T-helper 1 cell treated with Interleukin-12 subunit alpha and Interleukin-12 subunit beta and Interleukin-4 antibody, amounts not matched to agents 30 μg/mL and 1 μg/mL, for 36 hours (primary cell): ENCODE measurements at regions not wholly inside any gene's neighbourhood (a gene's known extent, or its start where the extent isn't known, plus 50 kb on each side); places are given as distances from the start of the nearest gene placed in this dataset.
"Not testable (repeated sequence)": the region's sequence is repeated elsewhere in the genome, so short reads cannot be mapped to it uniquely, and the experiment has no call there.

Experiments
- H3K27ac Mint-ChIP-seq: one replicate; pipeline ENCODE4 v1.8.0; 2021; ENCODE audit warnings: mild to moderate bottlenecking, mixed read lengths
- H3K27me3 Mint-ChIP-seq: one replicate; pipeline ENCODE4 v1.8.0; 2021; ENCODE audit warnings: low read depth, mixed read lengths
- H3K36me3 Mint-ChIP-seq: one replicate; pipeline ENCODE4 v1.8.0; 2021; ENCODE audit warnings: low read depth, mixed read lengths
- H3K4me1 Mint-ChIP-seq: one replicate; pipeline ENCODE4 v1.8.0; 2021; ENCODE audit warnings: low read depth, mixed read lengths
- H3K4me3 Mint-ChIP-seq: one replicate; pipeline ENCODE4 v1.8.0; 2021; ENCODE audit warnings: mild to moderate bottlenecking, moderate library complexity, mixed read lengths
- H3K9me3 Mint-ChIP-seq: one replicate; pipeline ENCODE4 v1.8.0; 2021; ENCODE audit warnings: mixed read lengths

GRCh38 chr6:14296698-14297097 is 179.1 kb downstream of the CD83 start:
- not testable (repeated sequence) for H3K9me3 Mint-ChIP-seq, H3K27me3 Mint-ChIP-seq, H3K27ac Mint-ChIP-seq, H3K36me3 Mint-ChIP-seq, H3K4me1 Mint-ChIP-seq, H3K4me3 Mint-ChIP-seq

GRCh38 chr6:14297118-14297517 is 179.5 kb downstream of the CD83 start:
- not testable (repeated sequence) for H3K27me3 Mint-ChIP-seq, H3K4me3 Mint-ChIP-seq, H3K9me3 Mint-ChIP-seq, H3K4me1 Mint-ChIP-seq, H3K27ac Mint-ChIP-seq, H3K36me3 Mint-ChIP-seq

DNA sequence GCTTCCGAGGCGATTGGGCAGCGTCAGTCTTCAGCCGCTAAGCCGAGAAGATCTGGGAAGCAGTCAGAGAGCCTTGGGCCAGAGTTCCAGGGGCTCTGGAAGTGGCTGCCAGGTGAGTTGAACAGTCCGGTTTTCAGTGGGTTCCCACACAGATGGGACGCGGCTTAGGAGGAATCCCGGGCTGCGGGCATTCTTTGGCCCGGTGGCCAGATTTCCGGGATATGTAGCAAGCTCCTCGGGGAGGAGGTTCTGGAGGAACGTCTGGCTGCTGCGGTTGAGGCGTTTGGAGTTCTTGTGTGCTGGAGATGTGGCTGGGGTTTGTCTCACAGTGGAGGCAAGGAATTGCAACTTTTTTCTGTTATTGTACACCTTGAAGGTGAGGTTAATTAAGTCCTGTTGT is 182.6 kb downstream of the CD83 start:
- not testable (repeated sequence) for H3K4me1 Mint-ChIP-seq, H3K36me3 Mint-ChIP-seq, H3K4me3 Mint-ChIP-seq, H3K27me3 Mint-ChIP-seq, H3K9me3 Mint-ChIP-seq, H3K27ac Mint-ChIP-seq

- not testable (repeated sequence) for H3K9me3 Mint-ChIP-seq, H3K36me3 Mint-ChIP-seq, H3K27me3 Mint-ChIP-seq, H3K4me3 Mint-ChIP-seq, H3K27ac Mint-ChIP-seq, H3K4me1 Mint-ChIP-seq
These were observed 183.1 kb downstream of the CD83 start for GRCh38 chr6:14300721-14301120.

DNA sequence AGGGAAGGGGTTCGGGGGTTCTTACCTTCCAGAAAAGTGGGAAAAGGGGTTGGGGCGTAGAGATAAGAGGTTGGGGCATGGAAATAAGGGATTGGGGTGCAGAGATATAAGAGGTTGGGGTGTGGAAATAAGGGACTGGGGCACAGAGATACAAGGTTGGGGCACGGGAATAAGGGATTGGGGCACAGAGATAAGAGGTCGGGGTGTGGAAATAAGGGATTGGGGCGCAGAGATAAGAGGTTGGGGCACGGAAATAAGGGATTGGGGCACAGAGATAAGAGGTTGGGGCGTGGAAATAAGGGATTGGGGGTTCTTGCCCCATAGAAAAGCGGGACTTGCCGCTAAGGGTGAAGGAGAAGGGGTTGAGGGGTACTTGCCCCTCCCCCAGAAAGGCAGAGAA is 183.9 kb downstream of the CD83 start:
- H3K4me3 Mint-ChIP-seq, H3K9me3 Mint-ChIP-seq, H3K4me1 Mint-ChIP-seq, H3K27me3 Mint-ChIP-seq, H3K36me3 Mint-ChIP-seq, H3K27ac Mint-ChIP-seq: not testable (repeated sequence)

DNA sequence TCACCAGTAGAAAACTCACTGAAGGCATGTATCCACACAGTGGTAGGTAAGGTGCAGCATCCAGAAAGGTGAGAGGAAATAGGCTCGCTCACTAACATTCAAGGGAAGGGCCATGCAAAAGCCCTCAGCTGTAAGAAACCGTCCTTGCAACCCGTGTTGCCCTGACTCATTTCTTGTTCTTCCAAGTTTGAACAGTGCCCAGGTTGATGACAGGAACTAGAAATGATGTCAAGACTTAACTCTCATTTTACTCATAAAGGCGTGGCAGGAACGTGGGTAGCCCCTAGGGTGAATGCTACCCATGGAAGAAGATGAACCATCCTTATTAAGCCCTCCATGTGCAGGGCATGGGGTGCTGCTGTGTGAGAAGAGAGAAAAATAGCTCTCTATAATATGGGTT is 187.6 kb downstream of the CD83 start:
- H3K36me3 Mint-ChIP-seq: no peaks in the 10 kb centered on the region
- H3K9me3 Mint-ChIP-seq: no peaks in the 10 kb centered on the region
- H3K4me3 Mint-ChIP-seq: no peak overlapping the region
- peaks cover 4% of the 10 kb centered on the region for H3K27me3 Mint-ChIP-seq
- no peaks in the 10 kb centered on the region for H3K4me1 Mint-ChIP-seq
- H3K27ac Mint-ChIP-seq: no peak overlapping the region

GRCh38 chr6:14305624-14306023 is 188.1 kb downstream of the CD83 start:
- Mint-ChIP-seq H3K27me3 (peaks cover 4% of the 10 kb centered on the region), H3K36me3 (no peaks in the 10 kb centered on the region), H3K9me3 (no peaks in the 10 kb centered on the region), H3K4me3 (no peak overlapping the region), H3K4me1 (no peaks in the 10 kb centered on the region), H3K27ac (no peak overlapping the region)

GRCh38 chr6:14306151-14306906 is 188.8 kb downstream of the CD83 start:
- no peaks in the 10 kb centered on the region for H3K36me3 Mint-ChIP-seq
- peaks cover 8% of the 10 kb centered on the region for H3K27me3 Mint-ChIP-seq
- H3K9me3 Mint-ChIP-seq: no peaks in the 10 kb centered on the region
- H3K27ac Mint-ChIP-seq: no peak overlapping the region
- H3K4me3 Mint-ChIP-seq: no peak overlapping the region
- H3K4me1 Mint-ChIP-seq: no peaks in the 10 kb centered on the region

GRCh38 chr6:14309516-14309915 is 191.9 kb downstream of the CD83 start:
- Mint-ChIP-seq H3K9me3 (no peaks in the 10 kb centered on the region), H3K36me3 (no peaks in the 10 kb centered on the region), H3K27me3 (peaks cover 8% of the 10 kb centered on the region), H3K4me3 (no peak overlapping the region), H3K27ac (no peak overlapping the region), H3K4me1 (no peaks in the 10 kb centered on the region)

DNA sequence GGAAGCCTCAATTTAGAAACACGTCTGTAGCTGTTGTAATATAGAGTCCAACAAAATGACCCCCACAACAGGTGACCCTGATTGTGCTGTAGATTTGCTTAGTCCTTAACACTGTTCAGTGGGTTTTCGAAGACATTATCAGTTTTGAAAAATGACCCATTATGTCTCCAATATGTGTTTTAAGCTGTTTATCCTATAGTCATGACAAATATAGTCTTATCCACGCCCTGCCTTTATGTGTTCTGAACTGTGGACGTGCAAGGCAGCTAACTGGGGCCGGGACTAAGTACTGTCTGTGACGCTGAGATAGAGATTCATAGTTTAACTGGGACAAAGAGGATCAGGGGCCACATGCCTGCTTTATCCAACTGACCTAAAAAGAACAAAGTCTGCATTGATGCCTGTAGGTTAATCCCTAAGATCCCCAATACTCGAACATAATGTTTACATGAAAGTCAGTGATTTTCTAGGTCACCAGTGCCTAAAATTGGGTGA is 192.4 kb downstream of the CD83 start:
- no peaks in the 10 kb centered on the region for H3K36me3 Mint-ChIP-seq
- peaks cover 8% of the 10 kb centered on the region for H3K27me3 Mint-ChIP-seq
- no peak overlapping the region for H3K4me3 Mint-ChIP-seq
- H3K27ac Mint-ChIP-seq: no peak overlapping the region
- H3K4me1 Mint-ChIP-seq: peaks cover 3% of the 10 kb centered on the region
- H3K9me3 Mint-ChIP-seq: no peaks in the 10 kb centered on the region

DNA sequence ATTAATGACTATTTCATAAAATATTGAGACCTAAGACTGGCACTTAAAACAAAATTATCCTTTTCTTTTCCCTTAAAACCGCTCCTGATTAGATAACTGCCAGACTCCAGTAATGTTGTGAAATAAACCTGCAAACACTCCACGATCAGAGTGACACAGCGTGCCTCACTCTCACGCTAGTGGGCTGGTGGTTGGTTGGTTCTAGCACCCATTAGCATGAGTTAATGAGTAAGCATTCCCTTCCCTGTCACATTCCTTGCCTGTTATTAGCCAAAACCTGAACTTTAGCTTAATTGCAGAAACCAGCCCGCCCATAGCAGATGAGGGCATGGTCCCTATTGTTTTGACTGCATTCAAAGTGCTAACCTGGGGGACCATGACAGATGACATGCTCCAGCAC is 193.4 kb downstream of the CD83 start:
- peaks cover 8% of the 10 kb centered on the region for H3K27me3 Mint-ChIP-seq
- no peak overlapping the region for H3K4me3 Mint-ChIP-seq
- peaks cover 4% of the 10 kb centered on the region for H3K4me1 Mint-ChIP-seq
- no peak overlapping the region for H3K27ac Mint-ChIP-seq
- H3K36me3 Mint-ChIP-seq: no peaks in the 10 kb centered on the region
- no peaks in the 10 kb centered on the region for H3K9me3 Mint-ChIP-seq

- no peak overlapping the region for H3K4me3 Mint-ChIP-seq
- no peak overlapping the region for H3K27ac Mint-ChIP-seq
- H3K4me1 Mint-ChIP-seq: peaks cover 9% of the 10 kb centered on the region
- no peaks in the 10 kb centered on the region for H3K36me3 Mint-ChIP-seq
- H3K27me3 Mint-ChIP-seq: peaks cover 8% of the 10 kb centered on the region
- H3K9me3 Mint-ChIP-seq: no peaks in the 10 kb centered on the region
These were observed 195.0 kb downstream of the CD83 start for GRCh38 chr6:14312587-14312986.

DNA sequence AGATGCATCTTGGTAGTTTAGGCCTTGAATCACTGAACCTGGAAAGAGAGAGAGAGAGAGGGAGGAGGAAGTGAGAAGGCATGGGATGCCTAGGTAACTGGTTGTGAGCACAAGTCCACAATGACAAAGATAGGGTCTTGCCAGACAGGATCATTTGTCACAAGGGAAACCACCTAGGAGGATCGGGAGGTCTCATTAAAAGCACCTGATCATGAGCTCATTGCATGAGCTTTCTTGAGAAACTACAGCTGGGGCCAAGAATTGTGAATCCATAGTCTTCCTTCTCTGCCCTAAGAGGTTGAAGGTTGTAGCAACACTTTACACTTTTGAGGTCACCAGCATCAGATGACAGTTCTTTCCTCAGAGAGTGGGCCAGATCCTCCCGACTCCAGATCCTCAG is 195.7 kb downstream of the CD83 start:
- Mint-ChIP-seq H3K27me3 (peaks cover 8% of the 10 kb centered on the region), H3K4me3 (no peak overlapping the region), H3K36me3 (no peaks in the 10 kb centered on the region), H3K4me1 (peaks cover 9% of the 10 kb centered on the region), H3K27ac (no peak overlapping the region), H3K9me3 (no peaks in the 10 kb centered on the region)

GRCh38 chr6:14315353-14315752 is 197.8 kb downstream of the CD83 start:
- H3K4me3 Mint-ChIP-seq: no peak overlapping the region
- no peaks in the 10 kb centered on the region for H3K9me3 Mint-ChIP-seq
- H3K4me1 Mint-ChIP-seq: peaks cover 9% of the 10 kb centered on the region
- peaks cover 11% of the 10 kb centered on the region for H3K27me3 Mint-ChIP-seq
- H3K27ac Mint-ChIP-seq: no peak overlapping the region
- H3K36me3 Mint-ChIP-seq: no peaks in the 10 kb centered on the region

GRCh38 chr6:14316651-14317386 is 199.2 kb downstream of the CD83 start:
- H3K27me3 Mint-ChIP-seq: peaks cover 4% of the 10 kb centered on the region
- no peaks in the 10 kb centered on the region for H3K9me3 Mint-ChIP-seq
- H3K4me3 Mint-ChIP-seq: no peak overlapping the region
- H3K36me3 Mint-ChIP-seq: no peaks in the 10 kb centered on the region
- peaks cover 9% of the 10 kb centered on the region for H3K4me1 Mint-ChIP-seq
- no peak overlapping the region for H3K27ac Mint-ChIP-seq
